CD4-positive, alpha-beta T cell (primary cell): ENCODE measurements at regions not wholly inside any gene's neighbourhood (a gene's known extent, or its start where the extent isn't known, plus 50 kb on each side); places are given as distances from the start of the nearest gene placed in this dataset.
"Not testable (repeated sequence)": the region's sequence is repeated elsewhere in the genome, so short reads cannot be mapped to it uniquely, and the experiment has no call there.

Experiments
- ATAC-seq: fragments of 200-7000 bp; cut with Tn5 transposase; one replicate; pipeline ENCODE4 v1.10.0; 2022; ENCODE audit warnings: mild to moderate bottlenecking; ENCODE audit not compliant: poor library complexity
- CTCF ChIA-PET: fragments of 350-600 bp; sonication (Branson Sonifier 250); formaldehyde crosslinking; loops from one replicate; lab custom pipeline; 2021; ENCODE audit warnings: antibody characterized with exemption, inconsistent platforms; lab: Charles Lee
- POLR2A ChIA-PET: fragments of 350-600 bp; sonication (Branson Sonifier 250); formaldehyde crosslinking; loops from one replicate; lab custom pipeline; 2021; ENCODE audit warnings: antibody characterized with exemption, inconsistent platforms; lab: Charles Lee
- DNase-seq, 14 experiments: peaks; one replicate each; pipeline ENCODE4 v3.0.0-alpha.2; 2013 to 2020; ENCODE audit warnings: mixed read lengths in 2 of 14
- H3K27ac ChIP-seq, 2 donors: one replicate each; pipeline versions ENCODE4 v1.5.1 to v1.7.0; 2013; ENCODE audit warnings: low read length in 2 of 2, low read depth in 1 of 2, mild to moderate bottlenecking in 1 of 2
- H3K27me3 ChIP-seq, 2 experiments: 1 replicate in 1 of 2; 2 replicates in 1 of 2; pipeline versions ENCODE4 v1.6.1 to v1.7.0; 2013; ENCODE audit warnings: low read length in 2 of 2, control low read depth in 1 of 2, mild to moderate bottlenecking in 1 of 2, moderate library complexity in 1 of 2; ENCODE audit not compliant: insufficient read depth in 2 of 2, control insufficient read depth in 1 of 2
- H3K36me3 ChIP-seq: one replicate; pipeline ENCODE4 v1.6.1; 2013; ENCODE audit warnings: low read length, control low read depth; ENCODE audit not compliant: insufficient read depth
- H3K4me1 ChIP-seq: one replicate; pipeline ENCODE4 v1.6.1; 2013; ENCODE audit warnings: low read length, control low read depth; ENCODE audit not compliant: insufficient read depth
- H3K4me3 ChIP-seq: one replicate; pipeline ENCODE4 v1.5.1; 2013; ENCODE audit warnings: mild to moderate bottlenecking, low read length, moderate library complexity
- H3K9me3 ChIP-seq, 2 experiments: 1 replicate in 1 of 2; 2 replicates in 1 of 2; pipeline versions ENCODE4 v1.6.1 to v1.7.0; 2013; ENCODE audit warnings: low read length in 2 of 2, mild to moderate bottlenecking in 2 of 2, control low read depth in 1 of 2, moderate library complexity in 1 of 2; ENCODE audit not compliant: control insufficient read depth in 1 of 2, insufficient read depth in 1 of 2
- H3K27ac Mint-ChIP-seq: one replicate; pipeline ENCODE4 v1.8.0; 2020; ENCODE audit warnings: mixed read lengths
- H3K27me3 Mint-ChIP-seq: one replicate; pipeline ENCODE4 v1.8.0; 2021; ENCODE audit warnings: mixed read lengths
- H3K36me3 Mint-ChIP-seq: one replicate; pipeline ENCODE4 v1.8.0; 2021; ENCODE audit warnings: low read depth, mixed read lengths
- H3K4me1 Mint-ChIP-seq: one replicate; pipeline ENCODE4 v1.8.0; 2021; ENCODE audit warnings: low read depth, mixed read lengths
- H3K4me3 Mint-ChIP-seq: one replicate; pipeline ENCODE4 v1.8.0; 2020; ENCODE audit warnings: mild to moderate bottlenecking, mixed read lengths
- H3K9me3 Mint-ChIP-seq: one replicate; pipeline ENCODE4 v1.8.0; 2020; ENCODE audit warnings: mixed read lengths
- intact Hi-C, 2 experiments: fragments of 100-400 bp; cut with DNase I in 1 of 2; cut with micrococcal nuclease in 1 of 2; formaldehyde crosslinking; loops; one replicate each; pipeline versions ENCODE4 v1.15.1 to v1.9.0; 2023 to 2025; cut with DNase I, micrococcal nuclease
- TF ChIP-seq, protein P1 (sequence below): fragments of 200-600 bp; IDR thresholded peaks from one replicate; pipeline ENCODE4 v1.8.0; 2022; ENCODE audit warnings: antibody characterized with exemption, mild to moderate bottlenecking

DNA sequence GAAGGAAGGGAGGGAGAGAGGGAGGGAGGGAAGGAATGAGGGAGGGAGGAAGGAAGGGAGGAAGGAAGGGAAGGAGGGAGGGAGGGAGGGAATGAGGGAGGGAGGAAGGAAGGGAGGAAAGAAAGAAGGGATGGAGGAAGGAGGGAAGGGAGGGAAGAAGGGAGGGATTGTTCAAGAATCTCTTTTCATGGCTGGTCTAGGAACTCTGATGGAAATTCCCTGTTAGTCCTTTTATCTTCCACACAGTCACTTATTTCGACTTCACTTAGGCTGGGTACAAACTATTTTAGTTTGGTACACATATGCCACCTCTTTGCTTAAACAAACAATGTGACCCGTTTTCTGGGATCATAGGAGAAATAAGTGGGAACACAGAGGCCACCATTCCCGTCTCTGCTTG lies 435.6 kb upstream of the WWC1 start:
- CTCF ChIA-PET, result no interaction called here
- no peaks in the 10 kb centered on the region for H3K9me3 ChIP-seq
- Mint-ChIP-seq H3K4me1 (no peaks in the 10 kb centered on the region), H3K27ac (no peak overlapping the region), H3K36me3 (no peaks in the 10 kb centered on the region), H3K27me3 (no peaks in the 10 kb centered on the region), H3K4me3 (no peak overlapping the region), H3K9me3 (peaks cover 5% of the 10 kb centered on the region)
- POLR2A ChIA-PET, result no interaction called here
- ATAC-seq (no peak), DNase-seq (no peak)
- H3K27ac ChIP-seq, result no peak overlapping the region
- no peaks in the 10 kb centered on the region for H3K36me3 ChIP-seq
- H3K4me3 ChIP-seq, result no peak overlapping the region
- TF ChIP-seq, protein P1, sequence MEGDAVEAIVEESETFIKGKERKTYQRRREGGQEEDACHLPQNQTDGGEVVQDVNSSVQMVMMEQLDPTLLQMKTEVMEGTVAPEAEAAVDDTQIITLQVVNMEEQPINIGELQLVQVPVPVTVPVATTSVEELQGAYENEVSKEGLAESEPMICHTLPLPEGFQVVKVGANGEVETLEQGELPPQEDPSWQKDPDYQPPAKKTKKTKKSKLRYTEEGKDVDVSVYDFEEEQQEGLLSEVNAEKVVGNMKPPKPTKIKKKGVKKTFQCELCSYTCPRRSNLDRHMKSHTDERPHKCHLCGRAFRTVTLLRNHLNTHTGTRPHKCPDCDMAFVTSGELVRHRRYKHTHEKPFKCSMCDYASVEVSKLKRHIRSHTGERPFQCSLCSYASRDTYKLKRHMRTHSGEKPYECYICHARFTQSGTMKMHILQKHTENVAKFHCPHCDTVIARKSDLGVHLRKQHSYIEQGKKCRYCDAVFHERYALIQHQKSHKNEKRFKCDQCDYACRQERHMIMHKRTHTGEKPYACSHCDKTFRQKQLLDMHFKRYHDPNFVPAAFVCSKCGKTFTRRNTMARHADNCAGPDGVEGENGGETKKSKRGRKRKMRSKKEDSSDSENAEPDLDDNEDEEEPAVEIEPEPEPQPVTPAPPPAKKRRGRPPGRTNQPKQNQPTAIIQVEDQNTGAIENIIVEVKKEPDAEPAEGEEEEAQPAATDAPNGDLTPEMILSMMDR, result no peak
- no peaks in the 10 kb centered on the region for H3K4me1 ChIP-seq
- intact Hi-C loops, result no loop called here
- no peaks in the 10 kb centered on the region for H3K27me3 ChIP-seq

GRCh38 chr5:167857321-167857720 lies 434.1 kb upstream of the WWC1 start:
- Histone ChIP-seq H3K9me3 (peaks cover 0 to 4% of the 10 kb centered on the region in 2 experiments), H3K4me3 (no peak overlapping the region), H3K27me3 (no peaks in the 10 kb centered on the region), H3K4me1 (no peaks in the 10 kb centered on the region), H3K27ac (no peak overlapping the region), H3K36me3 (no peaks in the 10 kb centered on the region)
- ATAC-seq (no peak), DNase-seq (no peak)
- intact Hi-C loops, result no loop called here
- no peaks in the 10 kb centered on the region for H3K36me3 Mint-ChIP-seq
- no peaks in the 10 kb centered on the region for H3K27me3 Mint-ChIP-seq
- peaks cover 7% of the 10 kb centered on the region for H3K9me3 Mint-ChIP-seq
- no peak overlapping the region for H3K27ac Mint-ChIP-seq
- ChIA-PET POLR2A (no interaction called here), CTCF (no interaction called here)
- H3K4me1 Mint-ChIP-seq, result no peaks in the 10 kb centered on the region
- H3K4me3 Mint-ChIP-seq, result no peak overlapping the region
- TF ChIP-seq, protein P1, result no peak

DNA sequence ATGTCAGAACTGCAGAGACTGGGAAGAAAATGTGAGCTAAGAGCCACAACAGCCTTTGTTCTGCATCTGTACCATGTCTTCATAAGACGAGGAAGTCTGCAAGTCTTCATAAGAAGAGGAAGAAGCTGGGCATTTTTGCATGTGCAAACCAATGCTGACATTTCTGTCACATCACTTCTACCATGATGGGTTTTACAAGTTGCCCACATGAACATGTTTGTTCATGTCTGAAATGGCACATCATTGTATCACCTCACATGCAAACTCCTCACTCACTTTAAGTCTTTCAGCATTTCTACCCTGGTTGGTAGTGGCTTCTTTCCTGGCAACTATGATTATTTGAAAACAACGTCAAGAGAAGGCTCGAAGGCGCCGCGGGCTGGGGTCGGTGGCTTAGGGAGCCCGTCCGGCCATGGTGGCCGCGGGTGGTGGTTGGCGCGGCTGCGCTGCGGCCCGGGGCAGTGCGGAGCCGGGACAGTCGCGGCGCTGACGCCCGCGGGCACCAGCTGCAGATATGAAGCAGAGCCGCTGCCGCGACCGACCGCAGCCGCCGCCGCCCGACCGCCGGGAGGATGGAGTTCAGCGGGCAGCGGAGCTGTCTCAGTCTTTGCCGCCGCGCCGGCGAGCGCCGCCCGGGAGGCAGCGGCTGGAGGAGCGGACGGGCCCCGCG lies 433.1 kb upstream of the WWC1 start:
- H3K4me1 Mint-ChIP-seq, H3K4me3 Mint-ChIP-seq, H3K36me3 ChIP-seq, H3K36me3 Mint-ChIP-seq, CTCF ChIA-PET, ATAC-seq, H3K4me1 ChIP-seq, POLR2A ChIA-PET, H3K27ac Mint-ChIP-seq, intact Hi-C loops, H3K9me3 ChIP-seq, H3K9me3 Mint-ChIP-seq, H3K4me3 ChIP-seq, H3K27ac ChIP-seq, H3K27me3 Mint-ChIP-seq, H3K27me3 ChIP-seq, DNase-seq: not testable (repeated sequence)
